Ecto neural progenitor cell (in vitro differentiated cells): ENCODE measurements at regions not wholly inside any gene's neighbourhood (a gene's known extent, or its start where the extent isn't known, plus 50 kb on each side); places are given as distances from the start of the nearest gene placed in this dataset.
"Not testable (repeated sequence)": the region's sequence is repeated elsewhere in the genome, so short reads cannot be mapped to it uniquely, and the experiment has no call there.

Source experiments
- DNase-seq: peaks from one replicate; pipeline ENCODE4 v3.0.0-alpha.2; 2018; ENCODE audit warnings: low spot score

DNA sequence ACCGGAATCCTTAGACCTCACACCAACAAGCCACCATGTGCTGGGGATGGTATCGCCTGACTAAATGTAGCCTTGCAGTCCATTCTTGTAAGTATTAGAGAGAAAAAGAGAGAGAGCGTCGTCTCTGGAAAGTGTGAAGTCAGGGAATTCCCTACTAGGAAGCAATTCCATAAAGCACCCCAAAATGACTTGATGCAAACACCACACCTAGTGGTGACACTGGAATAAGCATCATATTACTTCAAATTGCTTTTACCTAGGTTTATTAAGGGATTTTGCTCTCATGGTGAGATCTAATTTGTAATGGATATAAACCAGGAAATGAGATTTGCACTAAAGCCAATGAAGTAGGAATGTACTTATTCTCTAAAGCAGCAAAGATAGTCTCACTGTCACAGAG, 111.4 kb upstream of the METTL9 start:
- not testable (repeated sequence) for DNase-seq

DNA sequence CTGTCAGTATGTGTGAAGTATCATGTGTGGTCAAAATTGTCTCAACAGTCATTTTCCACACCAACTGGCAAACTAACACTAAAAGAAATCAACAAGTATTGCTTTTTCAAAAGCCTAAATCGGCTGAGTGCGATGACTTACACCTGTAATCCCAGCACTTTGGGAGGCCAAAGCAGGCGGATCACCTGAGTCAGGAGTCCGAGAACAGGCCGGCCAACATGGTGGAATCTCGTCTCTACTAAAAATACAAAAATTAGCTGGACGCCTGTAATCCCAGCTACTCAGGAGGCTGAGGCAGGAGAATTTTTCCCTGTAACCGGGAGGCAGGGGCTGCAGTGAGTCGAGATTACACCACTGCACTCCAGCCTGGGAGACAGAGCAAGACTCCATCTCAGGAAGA, 100.3 kb upstream of the METTL9 start:
- not testable (repeated sequence) for DNase-seq

DNA sequence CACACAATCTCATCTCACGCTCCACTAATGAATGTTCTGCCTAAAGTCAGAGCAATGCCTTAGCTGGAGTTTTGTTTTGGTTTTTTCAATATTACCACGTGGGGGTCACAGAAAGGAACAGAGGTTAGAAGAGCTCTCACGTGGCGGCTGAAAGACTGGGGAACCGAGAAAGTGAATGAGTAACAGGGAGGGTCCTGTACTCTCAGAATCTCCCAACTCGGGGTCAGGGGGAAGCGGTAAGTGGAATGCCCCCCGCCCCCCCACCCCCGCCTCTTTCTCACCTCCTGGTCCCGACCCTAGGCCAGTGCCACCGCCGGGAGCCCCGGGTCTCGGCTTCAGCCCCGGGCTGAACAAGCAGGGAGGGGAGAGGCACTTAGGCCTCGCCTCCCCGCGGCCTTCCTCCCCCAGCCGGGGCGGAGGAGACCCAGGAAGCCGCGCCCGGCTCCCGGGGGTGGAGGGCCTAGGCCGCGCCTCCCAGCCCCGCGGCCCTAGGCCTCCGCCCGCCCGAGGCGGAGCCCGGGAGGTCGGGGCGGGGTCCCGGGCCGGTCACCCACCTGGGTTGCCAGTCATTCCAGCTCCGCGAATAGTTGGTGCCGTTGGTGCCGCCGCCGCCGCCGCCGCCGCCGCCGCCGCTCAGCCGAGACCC, 98.0 kb upstream of the METTL9 start:
- DNase-seq, result not testable (repeated sequence)

DNA sequence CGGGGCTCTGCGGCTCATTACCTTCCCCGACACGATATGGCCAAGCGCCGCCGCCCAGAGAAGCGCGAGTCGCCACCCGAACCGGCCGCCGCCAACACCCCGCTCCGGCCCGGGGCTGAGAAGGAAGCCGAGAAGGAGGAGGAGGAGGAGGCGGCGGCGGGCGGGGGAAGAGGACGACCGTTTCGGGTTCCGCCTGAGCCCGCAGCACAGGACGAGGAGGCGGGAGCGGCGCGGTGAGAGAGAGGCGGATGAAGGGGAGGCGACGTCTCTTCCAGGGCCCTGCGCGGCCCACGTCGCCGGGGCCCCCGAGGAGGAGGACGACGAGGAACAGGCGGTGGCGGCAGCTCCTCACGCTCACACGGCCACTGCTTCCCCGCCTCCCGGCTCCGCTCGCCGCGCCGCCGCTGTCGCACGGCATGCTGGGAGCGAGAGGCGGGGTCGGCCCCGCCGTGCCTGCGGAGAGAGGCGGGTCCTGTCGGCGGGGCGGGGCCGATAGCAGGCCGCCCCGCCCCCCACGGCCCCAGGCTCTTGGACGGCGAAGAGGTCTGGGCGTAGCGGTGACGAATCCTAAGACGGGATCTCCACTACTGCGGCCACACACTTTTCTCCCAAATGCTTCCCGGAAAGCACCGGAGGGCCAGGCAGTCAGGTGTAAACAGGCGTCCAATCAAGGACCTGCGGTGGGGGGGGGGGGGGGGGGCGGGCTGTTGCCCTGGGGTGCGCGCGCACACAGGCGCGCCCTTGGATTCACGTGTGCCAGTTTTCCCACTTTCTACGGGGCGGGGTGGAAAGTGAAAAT, 97.3 kb upstream of the METTL9 start:
- DNase-seq, result peak; percentile 99

DNA sequence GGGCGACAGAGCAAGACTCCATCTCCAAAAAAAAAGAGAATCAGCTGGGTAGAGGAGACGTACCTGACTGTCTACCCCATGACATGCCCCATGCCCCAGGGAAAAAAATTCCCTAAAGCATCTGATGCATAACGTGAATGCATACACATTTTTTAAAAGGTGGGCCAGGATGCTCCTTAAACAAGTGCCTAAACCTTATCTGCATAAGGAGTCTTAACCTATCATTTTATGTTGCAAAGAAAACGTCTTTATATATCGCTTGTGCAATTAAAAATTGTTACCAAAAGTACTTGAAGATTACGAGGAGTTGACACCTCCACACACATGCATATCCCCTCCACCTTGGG, 95.8 kb upstream of the METTL9 start:
- DNase-seq, result not testable (repeated sequence)

DNA sequence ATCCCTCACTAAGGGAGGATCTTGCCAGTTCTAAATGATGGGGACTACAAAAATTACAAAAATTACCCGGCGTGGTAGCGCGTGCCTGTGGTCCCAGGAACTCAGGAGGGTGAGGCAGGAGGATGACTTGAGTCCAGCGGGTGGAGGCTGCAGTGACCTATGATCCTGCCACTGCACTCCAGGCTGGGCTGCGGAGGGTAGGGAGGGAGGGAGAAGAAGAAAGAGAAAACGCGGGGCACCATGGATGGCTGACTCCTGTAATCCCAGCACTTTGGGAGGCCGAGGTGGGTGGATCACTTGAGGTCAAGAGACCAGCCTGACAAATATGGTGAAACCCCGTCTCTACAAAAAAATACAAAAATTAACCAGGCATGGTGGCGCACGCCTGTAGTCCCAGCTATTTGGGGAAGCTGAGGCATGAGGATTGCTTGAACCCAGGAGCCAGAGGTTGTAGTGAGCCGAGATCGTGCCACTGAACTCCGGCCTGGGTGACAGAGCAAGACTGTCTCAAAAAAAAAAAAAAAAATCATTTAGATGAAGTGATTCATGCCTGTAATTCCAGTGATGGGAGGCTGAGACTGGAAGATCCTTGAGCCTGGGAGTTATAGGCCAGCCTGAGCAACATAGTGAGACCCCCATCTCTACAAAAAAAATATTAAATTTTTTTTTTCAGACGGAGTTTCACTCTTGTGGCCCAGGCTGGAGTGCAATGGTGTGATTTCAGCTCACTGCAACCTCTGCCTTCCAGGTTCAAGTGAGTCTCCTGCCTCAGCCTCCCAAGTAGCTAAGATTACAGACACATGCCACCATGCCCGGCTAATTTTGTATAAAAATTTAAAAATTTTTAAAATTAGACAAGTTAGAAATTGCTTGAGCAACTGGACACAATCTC, 95.2 kb upstream of the METTL9 start:
- DNase-seq, result not testable (repeated sequence)

DNA sequence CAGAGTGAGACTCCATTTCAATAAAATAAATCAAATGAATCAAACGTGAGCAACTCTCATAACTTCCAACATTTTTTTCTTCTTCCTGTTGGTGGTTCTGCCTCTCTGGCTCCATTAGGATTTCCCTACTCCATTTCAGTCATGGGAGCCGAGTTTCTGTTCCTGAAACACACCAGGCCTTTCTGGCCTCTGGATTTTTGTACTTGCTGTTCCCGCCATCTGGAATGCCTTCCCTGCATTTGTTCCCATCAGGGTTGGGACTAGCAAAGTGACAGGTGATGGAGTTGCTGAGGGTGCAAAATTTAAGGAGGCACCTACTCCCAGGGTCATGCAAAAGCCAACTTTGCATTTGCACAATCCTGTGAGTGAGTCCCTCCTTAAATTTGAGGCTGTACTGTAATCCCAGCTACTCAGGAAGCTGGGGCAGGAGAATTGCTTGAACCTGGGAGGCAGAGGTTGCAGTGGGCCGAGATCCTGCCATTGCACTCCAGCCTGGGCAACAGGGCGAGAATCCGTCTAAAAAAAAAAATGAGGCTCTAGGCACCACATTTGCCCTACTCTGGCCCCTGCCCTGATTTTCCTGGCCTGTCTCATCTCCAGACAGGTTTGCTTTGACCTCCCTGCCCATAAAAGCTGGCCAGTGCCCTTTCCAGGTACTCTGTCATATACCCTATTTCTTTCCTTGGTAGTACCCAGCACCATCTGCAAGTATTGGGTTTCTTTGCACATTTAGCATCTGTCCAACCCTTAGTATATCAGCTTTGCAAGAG, 93.4 kb upstream of the METTL9 start:
- not testable (repeated sequence) for DNase-seq

DNA sequence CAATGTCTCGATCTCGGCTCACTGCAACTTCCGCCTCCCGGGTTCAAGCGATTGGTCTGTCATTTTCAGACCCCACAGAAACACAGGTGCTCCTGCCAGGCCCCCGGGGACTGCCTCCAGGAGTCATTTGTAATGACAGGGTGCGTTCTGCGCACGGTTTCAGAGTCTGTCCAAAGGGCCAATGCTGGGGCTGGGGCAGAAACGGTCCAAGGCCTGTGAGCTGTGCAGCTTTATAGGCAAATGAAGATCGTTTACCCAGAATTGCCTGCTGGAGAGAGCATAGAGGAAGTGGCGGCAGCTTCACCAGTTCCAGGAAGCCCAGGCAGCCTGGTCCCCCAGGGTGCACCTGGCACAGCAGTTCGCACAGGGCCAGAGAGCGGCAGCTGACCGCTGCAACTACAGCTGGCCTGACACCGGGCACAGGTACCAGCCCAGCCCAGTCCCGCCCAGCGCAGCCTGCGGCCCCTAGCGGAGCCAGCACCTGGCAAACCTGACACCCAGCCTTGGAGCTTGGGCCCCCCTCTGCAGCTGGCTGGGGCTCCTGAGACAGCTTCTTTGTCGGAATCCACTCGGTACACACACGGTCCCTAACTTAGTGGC, 92.4 kb upstream of the METTL9 start:
- DNase-seq, result not testable (repeated sequence)

DNA sequence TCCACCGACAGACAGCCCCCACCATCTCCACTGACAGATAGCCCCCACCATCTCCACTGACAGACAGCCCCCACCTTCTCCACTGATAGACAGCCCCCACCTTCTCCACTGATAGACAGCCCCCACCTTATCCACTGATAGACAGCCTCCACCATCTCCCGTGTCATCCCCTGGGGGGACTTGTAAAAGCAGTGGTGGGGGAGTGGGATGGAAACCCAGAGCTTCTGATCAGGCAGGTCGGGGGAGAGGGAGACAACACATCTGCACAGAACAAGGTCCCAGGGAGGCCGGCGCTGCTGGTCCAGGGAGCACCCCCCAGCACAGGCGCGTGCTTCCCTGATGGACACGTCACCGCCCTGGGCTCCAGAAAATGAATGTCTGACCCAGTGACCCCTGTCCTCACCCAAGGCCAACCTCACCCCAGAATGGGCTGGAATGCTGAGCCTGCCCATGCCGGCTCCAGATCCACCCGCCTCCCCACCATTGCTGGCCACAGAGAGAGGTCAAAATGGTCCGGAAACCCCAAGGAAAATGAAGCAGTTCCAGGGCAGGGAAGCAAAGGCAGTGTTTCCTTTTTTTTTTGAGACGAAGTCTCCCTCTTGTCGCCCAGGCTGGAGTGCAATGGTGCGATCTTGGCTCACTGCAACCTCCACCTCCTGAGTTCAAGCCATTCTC, 91.6 kb upstream of the METTL9 start:
- DNase-seq, result not testable (repeated sequence)

DNA sequence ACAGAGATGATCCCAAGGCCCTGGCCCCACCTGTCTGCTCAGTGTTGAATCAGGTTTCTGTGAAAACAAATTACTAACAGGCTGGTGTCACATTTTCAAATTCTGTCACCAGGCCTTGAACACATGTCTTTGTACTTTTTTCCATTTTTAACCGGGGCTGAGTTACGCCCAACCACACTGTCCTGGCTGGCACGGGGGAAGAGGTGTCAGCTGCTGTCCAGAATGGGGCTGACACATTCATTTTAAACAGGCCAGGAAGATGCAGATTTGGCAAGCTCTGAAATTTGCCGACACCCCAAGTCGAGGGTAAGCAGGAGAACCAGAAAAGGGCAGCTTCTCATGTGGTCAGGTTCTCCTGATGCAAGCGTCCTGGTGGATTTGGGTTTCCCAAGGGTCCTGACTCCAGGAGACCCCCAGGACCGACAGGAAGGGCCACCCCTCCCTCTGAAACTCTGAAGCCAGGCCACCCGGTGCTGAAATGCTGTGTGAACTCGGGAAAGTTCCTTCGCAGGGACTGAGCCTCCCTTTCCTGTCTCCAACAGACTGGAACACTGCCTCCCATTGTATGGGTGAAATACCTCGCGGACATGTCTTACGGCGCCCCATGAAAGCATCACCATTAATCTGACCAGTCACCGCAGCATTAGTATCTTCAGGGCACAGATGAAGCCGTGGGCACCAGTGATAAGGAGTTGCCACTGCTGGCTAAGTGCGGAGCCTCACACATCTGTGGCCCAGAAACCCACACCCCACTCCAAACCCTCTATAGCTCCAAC, 90.5 kb upstream of the METTL9 start:
- not testable (repeated sequence) for DNase-seq

DNA sequence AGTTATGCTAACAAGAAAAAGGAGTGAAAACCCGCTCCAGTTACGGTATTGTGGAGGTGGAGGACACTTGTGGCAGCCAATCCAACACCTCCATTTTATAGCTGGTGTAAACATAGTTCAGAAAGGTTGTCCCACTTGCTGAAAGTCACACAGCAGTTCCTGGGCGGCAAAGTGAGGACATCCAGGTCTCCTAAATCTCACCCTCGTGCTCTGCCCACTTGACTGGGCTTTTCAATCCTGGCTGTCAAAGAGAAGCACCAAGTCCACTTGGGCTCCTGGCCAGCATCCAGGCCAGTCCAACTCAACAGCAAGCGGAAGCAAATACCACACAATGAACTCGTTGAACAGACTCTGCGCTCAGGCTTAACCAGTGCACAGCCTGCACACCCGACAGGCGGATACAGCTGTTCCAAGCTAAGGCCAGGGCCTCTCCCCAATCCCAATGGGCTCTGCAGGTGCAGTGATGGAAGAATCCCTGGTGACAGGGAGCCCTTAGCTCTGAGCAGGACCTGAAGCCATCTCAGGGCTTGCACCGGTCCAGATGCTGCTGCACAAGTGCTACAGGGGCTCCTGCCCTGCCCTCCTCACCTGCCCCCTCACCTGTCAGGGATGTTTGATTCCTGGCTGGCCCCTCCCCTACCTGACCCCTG, 89.8 kb upstream of the METTL9 start:
- peak; percentile 44 for DNase-seq

DNA sequence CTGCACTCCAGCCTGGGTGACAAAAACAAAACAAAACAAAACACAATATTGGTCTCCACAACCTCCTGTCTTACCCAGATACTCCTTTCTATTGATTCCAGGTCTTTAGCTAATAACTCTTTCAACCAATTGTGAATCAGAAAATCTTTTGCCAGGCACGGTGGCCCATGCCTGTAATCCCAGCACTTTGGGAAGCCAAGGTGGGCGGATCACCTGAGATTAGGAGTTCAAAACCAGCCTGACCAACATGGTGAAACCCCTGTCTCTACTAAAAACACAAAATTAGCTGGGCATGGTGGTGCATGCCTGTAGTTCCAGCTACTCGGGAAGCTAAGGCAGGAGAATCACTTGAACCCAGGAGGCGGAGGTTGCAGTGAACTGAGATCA, 88.5 kb upstream of the METTL9 start:
- DNase-seq, result not testable (repeated sequence)

DNA sequence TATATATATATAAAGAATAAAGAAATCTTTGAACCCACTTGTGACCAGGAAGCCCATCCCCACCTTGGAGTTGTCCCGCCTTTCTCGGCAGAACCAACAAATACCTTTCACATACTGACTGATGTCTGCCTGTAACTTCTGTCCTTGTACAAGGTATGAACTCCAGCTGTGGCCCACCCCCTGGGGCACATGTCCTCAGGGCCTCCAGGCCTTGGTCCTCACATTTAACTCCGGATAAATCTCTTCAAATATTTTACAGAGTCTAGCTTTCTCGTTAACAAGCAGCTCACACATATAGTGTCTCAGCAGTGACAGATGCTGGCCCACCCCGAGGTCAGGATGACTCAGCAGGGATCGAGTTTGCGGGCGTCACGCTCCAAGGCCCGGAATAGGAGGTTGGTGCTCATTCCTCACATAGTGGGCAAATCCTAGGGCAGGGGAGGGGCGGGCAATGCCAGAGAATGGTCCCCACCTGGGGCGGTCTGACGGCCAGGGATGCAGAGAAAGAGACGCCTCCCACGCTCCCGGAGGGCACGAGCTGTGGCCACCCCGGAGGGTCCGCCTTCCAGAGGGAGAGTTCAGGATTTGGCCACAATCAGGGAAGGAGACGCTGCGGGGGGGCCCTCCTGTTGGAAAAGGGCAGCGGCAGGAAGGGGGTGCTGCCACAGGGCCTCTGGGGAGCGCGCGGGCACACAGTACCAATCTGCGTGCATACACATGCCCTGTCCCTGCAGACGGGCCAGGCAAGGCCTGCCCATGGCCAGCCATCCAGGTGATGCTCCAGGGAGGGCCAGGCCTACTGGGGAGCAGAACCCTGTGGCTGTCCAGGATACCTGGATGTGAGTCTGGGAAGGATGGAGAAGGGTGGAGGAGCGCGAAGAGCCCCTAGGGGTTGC, 87.8 kb upstream of the METTL9 start:
- DNase-seq, result peak; percentile 59

DNA sequence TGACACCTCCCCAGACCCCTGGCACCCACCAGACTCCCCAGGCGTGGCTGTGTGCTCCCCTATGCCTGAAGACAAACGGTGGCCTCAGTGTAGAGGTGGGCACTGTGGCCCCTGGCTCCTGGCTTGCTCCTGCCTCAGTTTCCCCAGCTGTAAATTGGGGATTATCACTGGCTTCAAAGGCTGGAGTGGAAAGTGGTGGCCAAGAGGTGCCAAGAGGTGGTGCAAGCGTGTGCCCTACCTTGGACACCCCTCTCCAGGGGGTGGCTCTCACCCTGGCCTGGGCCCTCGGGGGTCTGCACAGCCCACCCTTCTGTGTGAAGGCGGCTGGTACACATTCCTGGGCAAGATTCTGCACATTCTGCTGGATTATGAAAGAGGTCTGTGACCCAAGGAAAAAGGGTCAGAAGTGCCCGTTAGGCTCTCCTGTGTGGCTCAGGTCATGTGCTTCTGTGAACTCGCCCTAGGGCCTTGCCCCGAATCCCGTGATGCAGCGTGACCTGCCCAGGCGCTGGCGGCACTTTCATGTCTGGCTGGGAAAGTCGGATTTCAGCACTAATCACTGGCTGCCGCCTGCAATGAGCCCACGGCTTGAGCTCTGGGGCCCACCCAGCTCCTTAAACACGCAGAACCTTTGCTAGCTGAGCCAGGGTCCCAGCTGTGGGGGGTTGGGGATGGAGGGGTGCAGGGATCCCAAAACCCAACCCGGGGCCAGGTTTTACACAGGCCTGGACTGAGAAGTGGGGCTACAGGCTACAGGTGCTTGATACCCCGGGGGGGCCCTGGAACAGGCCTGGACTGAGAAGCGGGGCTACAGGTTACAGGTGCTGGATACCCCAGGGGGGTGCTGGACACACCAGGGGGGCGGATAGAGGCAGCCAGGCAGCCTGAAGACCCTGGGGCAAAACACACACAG, 86.8 kb upstream of the METTL9 start:
- peak; percentile 77 for DNase-seq

DNA sequence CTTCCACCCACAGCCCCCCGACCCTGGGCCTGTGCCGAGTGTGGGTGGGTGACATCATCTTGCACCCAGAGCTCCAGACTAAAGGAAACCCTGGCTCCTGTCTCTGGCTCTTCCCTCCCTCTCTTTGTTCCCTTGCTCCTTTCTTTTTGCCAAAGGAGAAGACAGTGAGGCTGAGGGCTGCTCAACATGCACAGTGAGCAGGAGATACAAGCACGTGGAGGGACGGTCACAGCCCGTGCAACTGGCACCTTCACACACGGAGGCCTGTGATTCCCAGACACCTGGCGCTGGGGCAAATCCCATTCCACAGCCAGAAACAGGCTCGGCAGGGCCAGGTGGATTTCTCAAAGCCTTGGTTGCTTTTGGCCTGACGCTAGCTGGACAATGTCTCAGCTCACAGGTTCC, 86.0 kb upstream of the METTL9 start:
- peak; percentile 52 for DNase-seq

DNA sequence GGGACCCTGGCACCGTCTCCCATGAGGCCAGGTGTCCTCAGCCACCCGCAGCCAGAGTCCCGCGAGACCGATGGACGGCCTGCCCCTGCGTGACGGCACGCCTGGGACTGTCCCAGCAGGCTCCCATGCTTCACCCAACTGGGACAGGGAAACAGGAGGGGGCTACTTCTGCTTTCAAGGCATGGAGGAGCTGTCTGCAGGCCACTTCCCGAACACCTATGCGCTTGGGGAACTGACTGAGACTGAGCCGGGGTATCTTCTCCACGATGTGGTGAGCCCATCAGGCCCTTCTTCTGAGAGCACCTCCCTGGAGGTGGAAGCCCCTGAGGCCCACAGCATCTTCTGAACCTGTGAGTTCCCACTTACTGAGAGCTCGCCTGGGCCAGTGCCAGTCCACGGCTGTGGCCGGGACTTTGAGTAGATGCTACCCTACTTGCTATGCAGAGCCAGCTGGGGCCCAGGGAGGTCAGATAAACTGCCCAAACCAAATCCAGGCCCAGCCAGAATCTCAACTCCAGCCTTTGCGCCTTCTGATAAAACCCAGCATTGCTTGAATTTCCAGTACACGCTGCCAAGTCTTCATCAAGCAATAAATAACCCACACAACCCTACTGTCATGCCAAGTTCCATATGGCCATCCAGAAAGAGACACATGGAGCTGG, 85.4 kb upstream of the METTL9 start:
- not testable (repeated sequence) for DNase-seq

DNA sequence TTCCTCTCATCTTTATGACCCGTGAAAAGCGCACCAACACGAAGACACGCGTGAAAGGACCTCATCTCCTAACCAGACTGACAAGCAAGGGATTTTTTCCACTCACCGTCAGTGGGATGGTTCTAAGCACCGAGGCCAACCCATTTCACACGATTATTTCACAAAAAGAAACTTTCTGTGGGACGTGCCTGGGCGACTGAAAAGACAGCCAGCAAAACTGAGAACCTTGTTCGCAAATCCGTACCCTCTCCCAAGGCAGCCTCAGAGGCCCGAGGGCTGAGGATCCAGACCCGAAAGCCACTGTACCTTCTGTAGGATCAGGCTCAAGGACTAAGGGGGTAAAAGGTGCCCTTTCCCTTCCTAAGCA, 84.9 kb upstream of the METTL9 start:
- not testable (repeated sequence) for DNase-seq
